ENCODE measurements at regions not wholly inside any gene's neighbourhood (a gene's known extent, or its start where the extent isn't known, plus 50 kb on each side); places are given as distances from the start of the nearest gene placed in this dataset.

DNA sequence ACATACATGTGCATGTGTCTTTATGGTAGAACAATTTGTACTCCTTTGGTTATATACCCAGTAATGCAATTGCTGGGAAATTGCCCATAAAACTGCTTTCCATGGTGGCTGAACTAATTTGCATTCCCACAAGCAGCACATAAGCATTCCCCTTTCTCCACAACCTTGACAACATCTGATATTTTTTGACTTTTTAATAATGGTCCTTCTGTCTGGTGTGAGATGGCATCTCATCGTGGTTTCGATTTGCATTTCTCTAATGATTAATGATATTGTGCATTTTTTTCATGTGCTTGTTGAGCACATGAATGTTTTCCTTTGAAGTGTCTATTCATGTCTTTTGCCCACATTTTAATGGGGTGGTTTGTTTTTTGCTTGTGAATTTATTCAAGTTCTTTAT lies 166.0 kb downstream of the TMEM47 start:
- no peaks in the 10 kb centered on the region for H3K4me1 ChIP-seq
- H3K4me1 Mint-ChIP-seq (ENCODE audit: low read depth, unreplicated experiment) = no peaks in the 10 kb centered on the region
- TF ChIP-seq, protein P1, sequence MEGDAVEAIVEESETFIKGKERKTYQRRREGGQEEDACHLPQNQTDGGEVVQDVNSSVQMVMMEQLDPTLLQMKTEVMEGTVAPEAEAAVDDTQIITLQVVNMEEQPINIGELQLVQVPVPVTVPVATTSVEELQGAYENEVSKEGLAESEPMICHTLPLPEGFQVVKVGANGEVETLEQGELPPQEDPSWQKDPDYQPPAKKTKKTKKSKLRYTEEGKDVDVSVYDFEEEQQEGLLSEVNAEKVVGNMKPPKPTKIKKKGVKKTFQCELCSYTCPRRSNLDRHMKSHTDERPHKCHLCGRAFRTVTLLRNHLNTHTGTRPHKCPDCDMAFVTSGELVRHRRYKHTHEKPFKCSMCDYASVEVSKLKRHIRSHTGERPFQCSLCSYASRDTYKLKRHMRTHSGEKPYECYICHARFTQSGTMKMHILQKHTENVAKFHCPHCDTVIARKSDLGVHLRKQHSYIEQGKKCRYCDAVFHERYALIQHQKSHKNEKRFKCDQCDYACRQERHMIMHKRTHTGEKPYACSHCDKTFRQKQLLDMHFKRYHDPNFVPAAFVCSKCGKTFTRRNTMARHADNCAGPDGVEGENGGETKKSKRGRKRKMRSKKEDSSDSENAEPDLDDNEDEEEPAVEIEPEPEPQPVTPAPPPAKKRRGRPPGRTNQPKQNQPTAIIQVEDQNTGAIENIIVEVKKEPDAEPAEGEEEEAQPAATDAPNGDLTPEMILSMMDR (IDR thresholded peaks at IDR 0.05; ENCODE audit: insufficient read depth in 1 of 2, low read depth in 1 of 2, low read length in 1 of 2, severe bottlenecking in 1 of 2, unreplicated experiment in 1 of 2) = no peak
- POLR2A ChIA-PET = no interaction called here
- intact Hi-C loops (cut with micrococcal nuclease; ENCODE audit: unreplicated experiment) = no loop called here
- no peaks in the 10 kb centered on the region for H3K9me3 Mint-ChIP-seq (ENCODE audit: unreplicated experiment)
- no peaks in the 10 kb centered on the region for H3K9me3 ChIP-seq
- no peak overlapping the region for H3K4me3 ChIP-seq (ENCODE audit: low read depth, low read length)
- no peak overlapping the region for H3K27ac Mint-ChIP-seq (ENCODE audit: unreplicated experiment)
- no peaks in the 10 kb centered on the region for H3K36me3 ChIP-seq (ENCODE audit: control insufficient read depth, insufficient read depth, low read length)
- CTCF ChIA-PET = no interaction called here
- peaks cover 2% of the 10 kb centered on the region for H3K27me3 Mint-ChIP-seq (ENCODE audit: insufficient read depth, unreplicated experiment)
- BruUV-seq (replicated peaks) = no TSS peak
- no peak overlapping the region for H3K4me3 Mint-ChIP-seq (ENCODE audit: unreplicated experiment)
- no peaks in the 10 kb centered on the region for H3K36me3 Mint-ChIP-seq (ENCODE audit: insufficient read depth, unreplicated experiment)
- H3K27me3 ChIP-seq (replicated peaks; ENCODE audit: control insufficient read depth, insufficient read depth, low read length) = no peaks in the 10 kb centered on the region
- DNase-seq = no peak

DNA sequence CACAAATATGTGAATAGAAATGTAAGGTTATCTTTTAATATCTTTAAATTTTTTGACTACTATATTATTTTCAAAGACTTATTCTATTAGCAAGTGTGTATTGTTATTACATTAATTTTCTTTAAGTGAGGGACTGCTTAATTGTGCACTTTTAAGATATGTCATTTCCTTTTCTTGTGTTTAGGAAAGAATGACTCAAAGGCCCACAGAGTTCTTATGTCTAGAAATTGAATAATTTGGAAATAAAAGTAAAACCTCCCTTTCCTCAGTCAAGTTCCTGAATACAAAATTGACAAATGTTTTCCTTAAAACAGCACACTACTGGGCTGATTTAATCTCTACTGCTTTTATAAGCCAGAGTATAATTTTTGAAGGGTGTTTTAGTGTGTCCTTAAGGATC lies 169.7 kb downstream of the TMEM47 start:
- Histone ChIP-seq H3K9me3 (no peaks in the 10 kb centered on the region), H3K36me3 (ENCODE audit: control insufficient read depth, insufficient read depth, low read length) (no peaks in the 10 kb centered on the region), H3K4me3 (ENCODE audit: low read depth, low read length) (no peak overlapping the region), H3K4me1 (no peaks in the 10 kb centered on the region), H3K27me3 (replicated peaks; ENCODE audit: control insufficient read depth, insufficient read depth, low read length) (no peaks in the 10 kb centered on the region)
- no peaks in the 10 kb centered on the region for H3K4me1 Mint-ChIP-seq (ENCODE audit: low read depth, unreplicated experiment)
- ChIA-PET POLR2A (no interaction called here), CTCF (no interaction called here)
- no TSS peak for BruUV-seq (replicated peaks)
- peaks cover 2% of the 10 kb centered on the region for H3K27me3 Mint-ChIP-seq (ENCODE audit: insufficient read depth, unreplicated experiment)
- no peak overlapping the region for H3K4me3 Mint-ChIP-seq (ENCODE audit: unreplicated experiment)
- TF ChIP-seq, protein P1 (IDR thresholded peaks at IDR 0.05; ENCODE audit: insufficient read depth in 1 of 2, low read depth in 1 of 2, low read length in 1 of 2, severe bottlenecking in 1 of 2, unreplicated experiment in 1 of 2) = no peak
- no peak for DNase-seq
- no peaks in the 10 kb centered on the region for H3K36me3 Mint-ChIP-seq (ENCODE audit: insufficient read depth, unreplicated experiment)
- H3K27ac Mint-ChIP-seq (ENCODE audit: unreplicated experiment) = no peak overlapping the region
- intact Hi-C loops (cut with micrococcal nuclease; ENCODE audit: unreplicated experiment) = no loop called here
- no peaks in the 10 kb centered on the region for H3K9me3 Mint-ChIP-seq (ENCODE audit: unreplicated experiment)

DNA sequence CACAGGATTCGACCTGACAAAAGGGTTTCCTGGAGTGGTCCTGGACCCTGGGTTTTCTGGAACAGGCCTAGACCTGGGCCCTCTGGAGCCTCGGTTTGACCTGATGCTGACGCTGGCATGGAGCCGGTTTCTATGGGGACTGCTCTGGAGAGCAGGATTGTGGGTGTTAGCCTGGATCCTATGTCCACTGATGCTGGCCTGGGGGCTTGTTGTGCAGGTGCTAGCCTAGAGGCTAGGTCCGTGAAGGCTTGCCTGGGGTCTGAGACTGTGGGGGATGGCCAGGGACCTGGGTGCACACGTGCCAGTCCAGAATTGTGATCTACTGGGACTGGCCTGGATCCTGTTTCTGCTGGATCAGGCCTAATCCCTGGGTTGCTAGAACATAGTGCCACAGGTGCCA lies 173.1 kb downstream of the TMEM47 start:
- H3K27ac Mint-ChIP-seq (ENCODE audit: unreplicated experiment) = no peak overlapping the region
- ChIA-PET CTCF (no interaction called here), POLR2A (no interaction called here)

More for the DNA sequence above, 173.1 kb downstream of the TMEM47 start:
- Mint-ChIP-seq H3K4me1 (ENCODE audit: low read depth, unreplicated experiment) (no peaks in the 10 kb centered on the region), H3K27me3 (ENCODE audit: insufficient read depth, unreplicated experiment) (no peaks in the 10 kb centered on the region), H3K4me3 (ENCODE audit: unreplicated experiment) (no peak overlapping the region), H3K9me3 (ENCODE audit: unreplicated experiment) (no peaks in the 10 kb centered on the region), H3K36me3 (ENCODE audit: insufficient read depth, unreplicated experiment) (no peaks in the 10 kb centered on the region)
- Histone ChIP-seq H3K9me3 (no peaks in the 10 kb centered on the region), H3K36me3 (ENCODE audit: control insufficient read depth, insufficient read depth, low read length) (no peaks in the 10 kb centered on the region), H3K4me1 (no peaks in the 10 kb centered on the region), H3K27me3 (replicated peaks; ENCODE audit: control insufficient read depth, insufficient read depth, low read length) (no peaks in the 10 kb centered on the region), H3K4me3 (ENCODE audit: low read depth, low read length) (no peak overlapping the region)
- no TSS peak for BruUV-seq (replicated peaks)
- intact Hi-C loops (cut with micrococcal nuclease; ENCODE audit: unreplicated experiment) = no loop called here
- TF ChIP-seq, protein P1 (IDR thresholded peaks at IDR 0.05; ENCODE audit: insufficient read depth in 1 of 2, low read depth in 1 of 2, low read length in 1 of 2, severe bottlenecking in 1 of 2, unreplicated experiment in 1 of 2) = no peak
- no peak for DNase-seq

All from Caco-2 (cell line).